CD1c-positive myeloid dendritic cell (primary cell): ENCODE measurements at regions not wholly inside any gene's neighbourhood (a gene's known extent, or its start where the extent isn't known, plus 50 kb on each side); places are given as distances from the start of the nearest gene placed in this dataset.
"Not testable (repeated sequence)": the region's sequence is repeated elsewhere in the genome, so short reads cannot be mapped to it uniquely, and the experiment has no call there.

ENCODE experiments used
- DNase-seq: peaks from one replicate; pipeline ENCODE4 v3.0.0-alpha.2; 2016; ENCODE audit errors: extremely low spot score

- DNase-seq: no peak
Measured at GRCh38 chr20:22949331-22950109, 85.6 kb upstream of the SSTR4 start.

DNA sequence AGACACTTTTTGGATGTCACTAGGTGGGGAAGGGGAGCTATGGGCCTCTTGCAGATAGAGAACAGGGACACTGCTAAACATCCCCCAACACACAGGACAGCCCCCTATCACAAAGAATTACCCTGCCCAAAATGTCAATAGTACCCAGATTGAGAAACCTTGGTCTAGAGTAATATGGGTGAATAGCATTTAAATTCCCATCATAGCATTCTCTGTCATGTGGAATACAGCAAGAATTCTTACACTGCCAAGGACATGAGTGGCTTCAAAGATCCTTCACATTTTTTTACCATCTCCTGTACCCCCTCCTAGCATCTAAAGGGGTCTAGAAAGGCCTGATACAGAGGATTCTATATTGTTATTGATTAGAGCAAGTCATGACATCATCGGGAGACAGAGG, 83.1 kb upstream of the SSTR4 start:
- no peak for DNase-seq

GRCh38 chr20:22954661-22955060, 80.5 kb upstream of the SSTR4 start:
- no peak for DNase-seq

DNA sequence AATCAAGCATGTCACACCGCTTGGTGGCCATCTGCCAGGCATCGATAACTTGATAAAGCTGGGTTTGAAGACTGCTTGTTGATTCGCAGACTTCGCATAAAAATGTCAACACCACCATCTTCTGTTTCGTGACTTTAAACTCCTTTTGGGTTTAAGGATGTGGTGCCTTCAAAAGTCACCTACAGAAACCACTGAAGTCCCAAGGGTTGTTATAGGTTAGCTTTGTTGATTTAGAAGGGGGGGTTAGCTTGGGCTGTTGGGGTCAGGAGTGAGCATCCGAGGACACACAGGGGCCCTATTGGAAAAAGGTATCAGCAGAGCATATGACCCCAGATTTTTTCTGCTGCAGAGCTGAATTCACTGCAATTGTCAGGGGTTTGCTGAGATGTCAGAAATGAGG, 76.7 kb upstream of the SSTR4 start:
- DNase-seq: no peak

DNA sequence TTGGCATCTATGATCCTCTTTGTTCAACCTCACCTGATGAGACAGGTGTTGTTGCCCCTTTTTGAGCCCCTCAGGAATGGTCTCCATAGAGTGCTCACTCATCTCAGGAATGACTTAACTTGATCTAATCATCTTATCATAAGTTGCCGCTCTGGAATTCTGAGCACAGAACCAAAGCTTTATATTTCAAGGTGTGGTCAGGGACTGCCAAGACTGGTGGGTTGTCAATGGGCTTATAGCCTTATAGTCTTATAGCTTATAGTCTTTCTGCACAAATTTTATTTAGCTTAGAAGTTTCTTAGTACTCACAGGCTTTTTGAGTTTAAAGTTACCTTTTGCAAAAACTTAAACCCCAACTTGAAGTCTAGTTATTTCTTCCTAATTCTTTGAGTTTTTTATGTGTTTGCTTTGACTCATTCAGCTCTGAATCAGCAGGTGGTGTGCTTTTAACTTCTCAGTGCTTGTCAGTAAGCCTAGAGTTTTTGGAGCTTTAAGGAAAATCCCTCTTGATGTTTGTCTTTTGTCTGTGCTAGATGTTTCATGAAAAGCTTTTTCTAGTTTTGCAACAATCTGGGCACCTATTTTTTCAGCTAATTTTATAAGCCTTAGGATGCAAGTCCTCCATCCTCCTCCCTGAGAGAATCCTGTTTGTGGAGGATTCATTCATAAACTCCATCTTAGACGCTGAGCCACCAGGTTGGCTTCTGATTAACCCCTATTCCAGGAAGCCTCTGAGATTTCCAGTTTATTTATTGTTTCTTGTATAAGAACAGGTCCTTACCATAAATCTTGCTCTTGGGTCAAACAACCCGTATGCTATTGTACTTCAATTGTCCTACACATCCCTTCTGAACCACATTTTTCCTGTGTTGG, 72.3 kb upstream of the SSTR4 start:
- DNase-seq: no peak

DNA sequence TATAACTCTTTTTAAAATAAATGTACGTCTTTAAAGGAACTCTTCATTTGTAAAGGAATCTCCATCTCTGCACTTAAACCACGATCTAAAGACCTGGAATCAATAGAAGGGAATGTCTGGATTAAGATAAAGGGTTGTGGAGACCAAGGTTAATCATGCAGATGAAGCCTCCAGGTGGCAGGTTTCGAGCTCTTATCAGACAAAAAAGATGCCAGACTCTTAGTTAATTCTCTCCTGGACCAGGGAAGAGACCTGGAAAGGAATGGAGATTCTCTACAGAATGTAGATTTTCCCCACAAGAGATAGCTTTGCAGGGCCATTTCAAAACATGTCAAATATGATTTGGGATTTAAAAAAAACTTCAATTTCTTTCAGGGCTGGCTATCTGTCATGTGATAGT, 71.5 kb upstream of the SSTR4 start:
- no peak for DNase-seq

DNA sequence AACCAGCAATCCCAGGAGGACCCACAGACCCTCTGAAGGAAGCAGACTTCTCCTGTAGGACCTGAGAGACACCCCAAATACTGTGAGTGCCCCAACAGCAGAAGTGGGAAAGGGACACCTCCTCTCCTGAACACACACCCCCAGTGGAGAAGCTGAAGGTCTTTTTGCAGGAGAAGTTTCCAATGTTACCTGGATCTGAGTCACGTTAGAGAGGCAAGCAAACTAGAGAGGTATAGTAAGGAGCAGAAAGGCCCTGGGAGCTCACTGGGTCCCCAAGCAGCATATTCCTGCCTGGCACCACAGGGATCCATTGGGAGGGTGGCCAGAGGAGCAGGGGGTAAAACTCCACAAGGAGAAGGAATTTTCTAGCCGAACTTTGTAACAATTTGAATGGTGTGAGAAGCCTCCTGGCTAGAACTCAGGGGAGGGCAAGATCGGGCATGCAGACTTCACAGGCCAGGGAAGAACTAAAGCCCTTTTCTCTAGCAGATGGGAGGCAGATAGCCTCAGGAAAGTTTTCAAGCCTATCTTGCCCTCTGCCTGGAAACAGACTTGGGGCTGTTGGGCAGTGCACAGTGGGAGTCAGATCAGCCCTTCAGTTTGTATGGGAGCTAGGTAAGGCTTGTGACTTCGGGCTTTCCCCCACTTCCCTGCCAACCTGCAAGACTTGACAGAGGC, 68.2 kb upstream of the SSTR4 start:
- no peak for DNase-seq

DNA sequence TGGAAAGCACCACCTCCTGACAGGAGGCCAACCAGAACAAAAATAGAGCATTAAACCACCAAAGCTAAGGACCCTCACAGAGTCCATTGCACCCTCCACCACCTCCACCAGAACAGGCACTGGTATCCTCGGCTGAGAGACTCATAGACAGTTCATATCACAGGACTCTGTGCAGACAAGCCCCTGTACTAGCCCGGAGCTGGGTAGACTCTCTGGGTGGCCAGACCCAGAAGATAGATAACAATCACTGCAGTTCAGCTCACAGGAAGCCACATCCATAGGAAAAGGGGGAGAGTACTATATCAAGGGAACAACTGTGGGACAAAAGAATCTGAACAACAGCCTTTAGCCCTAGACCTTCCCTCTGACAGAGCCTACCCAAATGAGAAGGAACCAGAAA, 67.4 kb upstream of the SSTR4 start:
- not testable (repeated sequence) for DNase-seq

GRCh38 chr20:22969031-22969430, 66.1 kb upstream of the SSTR4 start:
- DNase-seq: not testable (repeated sequence)

DNA sequence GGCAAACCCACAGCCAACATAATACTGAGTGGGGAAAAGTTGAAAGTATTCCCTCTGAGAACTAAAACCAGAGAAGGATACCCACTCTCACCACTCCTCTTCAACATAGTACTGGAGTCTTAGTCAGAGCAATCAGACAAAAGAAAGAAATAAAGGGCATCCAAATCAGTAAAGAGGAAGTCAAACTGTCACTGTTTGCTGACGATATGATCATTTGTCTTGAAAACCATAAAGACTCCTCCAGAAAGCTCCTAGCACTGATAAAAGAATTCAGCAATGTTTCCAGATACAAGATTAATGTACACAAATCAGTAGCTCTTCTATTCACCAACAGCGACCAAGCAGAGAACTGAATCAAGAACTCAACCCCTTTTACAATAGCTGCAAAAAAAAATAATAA, 64.0 kb upstream of the SSTR4 start:
- not testable (repeated sequence) for DNase-seq

DNA sequence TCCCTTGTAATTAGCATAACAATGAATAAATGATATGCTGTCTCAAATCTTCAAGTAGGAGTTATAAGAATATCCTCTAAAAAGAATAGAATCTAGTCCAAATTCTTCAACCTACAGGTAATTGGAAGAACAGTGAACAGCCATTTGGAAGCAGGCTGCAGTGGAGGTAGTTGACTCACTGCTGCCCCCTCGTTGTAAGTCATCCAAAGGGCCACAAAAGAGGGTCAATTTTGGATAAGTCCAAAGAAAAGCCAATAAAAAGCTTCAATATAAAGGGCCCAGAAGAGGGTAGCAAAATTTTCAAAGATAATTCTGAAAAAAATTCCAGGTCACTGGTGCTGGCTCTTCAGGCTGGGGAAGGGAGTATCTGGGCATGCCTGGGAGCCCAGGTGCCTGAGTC, 60.8 kb upstream of the SSTR4 start:
- DNase-seq: peak; percentile 20

GRCh38 chr20:22977047-22977785, 57.9 kb upstream of the SSTR4 start:
- DNase-seq: no peak

- DNase-seq: peak; percentile 9
Measured at GRCh38 chr20:22984008-22984407, 51.1 kb upstream of the SSTR4 start.

DNA sequence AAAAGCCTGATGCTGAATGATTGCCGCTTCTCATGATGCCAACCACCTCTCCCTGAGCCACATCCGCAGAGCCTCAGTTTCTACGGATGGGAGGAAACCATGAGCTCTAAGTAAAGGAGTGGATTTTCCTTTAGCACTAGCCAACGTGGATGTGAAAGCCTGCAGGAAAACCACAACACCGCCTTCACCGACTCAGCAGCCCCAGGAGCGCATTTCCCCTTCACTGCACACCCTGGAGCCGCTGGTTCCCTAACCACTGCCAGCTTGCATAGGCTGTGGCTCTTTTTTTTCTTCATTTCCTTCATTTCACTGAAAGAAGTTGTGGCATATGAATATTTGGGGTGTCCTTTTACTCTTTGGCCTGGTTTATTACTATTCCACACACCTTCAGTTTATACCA, 50.5 kb upstream of the SSTR4 start:
- DNase-seq: peak; percentile 71

DNA sequence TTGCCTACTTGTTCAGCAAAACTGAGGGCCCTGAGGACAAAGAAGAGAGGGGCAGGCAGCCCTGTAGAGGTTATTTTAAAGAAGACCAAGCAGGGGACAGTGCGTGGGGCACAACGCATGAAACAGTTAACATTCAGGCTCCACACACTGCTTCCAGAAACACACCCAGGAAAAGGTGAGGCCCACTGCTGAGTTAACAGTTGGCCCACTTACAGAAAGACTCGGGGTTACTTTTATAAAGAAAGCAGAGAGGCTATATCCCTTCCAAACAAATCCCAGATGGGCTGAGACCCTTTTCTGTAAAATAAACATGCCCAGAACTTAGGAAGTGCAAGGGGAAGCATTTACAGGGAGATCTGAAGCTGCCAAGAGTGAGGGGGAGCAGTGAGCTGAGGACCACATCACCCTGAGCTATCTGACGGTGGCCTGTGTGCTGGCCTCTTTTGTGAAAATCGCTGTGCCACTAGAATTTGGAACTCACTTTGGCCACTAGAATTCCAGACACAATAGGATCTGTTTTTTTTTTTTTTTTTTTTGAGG, 49.8 kb upstream of the SSTR4 start:
- no peak for DNase-seq
